Adrenal gland (tissue), 9 donors: ENCODE measurements at regions not wholly inside any gene's neighbourhood (a gene's known extent, or its start where the extent isn't known, plus 50 kb on each side); places are given as distances from the start of the nearest gene placed in this dataset.

Experiments used
- DNase-seq, 7 donors: peaks; one replicate each; pipeline ENCODE4 v3.0.0-alpha.2; 2019 to 2020
- H3K27ac ChIP-seq, 5 donors: fragments of 200-600 bp; sonication (generic) in 4 of 5; 1 replicate in 3 of 5; 2 replicates in 2 of 5; pipeline versions ENCODE4 v1.5.1 to v1.8.0; 2016 to 2020; ENCODE audit warnings: mild to moderate bottlenecking in 1 of 5
- H3K27me3 ChIP-seq: fragments of 200-600 bp; 2 replicates; pipeline ENCODE4 v1.8.0; 2021
- H3K36me3 ChIP-seq, 2 donors: fragments of 200-600 bp; replicated peaks in 1 of 2; 1 replicate in 1 of 2; 2 replicates in 1 of 2; pipeline versions ENCODE4 v1.5.1 to v1.8.0; 2018 to 2022
- H3K4me1 ChIP-seq, 2 donors: fragments of 200-600 bp; replicated peaks in 1 of 2; 1 replicate in 1 of 2; 2 replicates in 1 of 2; pipeline versions ENCODE4 v1.5.1 to v1.8.0; 2018 to 2021
- H3K4me3 ChIP-seq, 4 donors: fragments of 200-600 bp; sonication (generic) in 3 of 4; one replicate each; pipeline ENCODE4 v1.5.1; 2016 to 2018
- H3K9me3 ChIP-seq, 3 donors: fragments of 200-600 bp; sonication (generic) in 1 of 3; replicated peaks in 1 of 3; 1 replicate in 2 of 3; 2 replicates in 1 of 3; pipeline versions ENCODE4 v1.5.1 to v1.8.0; 2016 to 2021
- POLR2A ChIP-seq, 2 donors: fragments of 450-650 bp; IDR thresholded peaks; one replicate each; pipeline ENCODE4 v1.6.1; 2017; ENCODE audit warnings: antibody characterized with exemption in 2 of 2, mild to moderate bottlenecking in 2 of 2, moderate library complexity in 1 of 2
- WGBS, 4 donors: extraction: QIAGEN DNeasy Blood & Tissue Kit in 2 of 4; methylation state at CpG; one replicate each; pipeline versions ENCODE4 v1.1.5 to v1.1.7; 2013 to 2017; 5-methylcytosine and 5-hydroxymethylcytosine counted together
- intact Hi-C, 2 donors: fragments of 100-400 bp; cut with DNase I; formaldehyde crosslinking; loops; one replicate each; pipeline versions ENCODE4 v1.14.1 to v1.15.0; 2022 to 2023
- TF ChIP-seq, protein P1 (sequence below), 6 experiments: fragments of 450-650 bp in 4 of 6; fragments of 200-600 bp in 2 of 6; sonication (generic) in 1 of 6; IDR thresholded peaks; 1 replicate in 5 of 6; 2 replicates in 1 of 6; pipeline versions ENCODE4 v1.5.1 to v1.8.0; 2016 to 2021; ENCODE audit warnings: antibody characterized with exemption in 6 of 6, mild to moderate bottlenecking in 2 of 6, moderate library complexity in 1 of 6
- donor health status: healthy with polysubstance abuse.
- donor health status: Bipolar disorder and iron deficiency.
- donor health status: DM: yes; HTN: yes; CAD: no.
- donor health status: DM: no; HTN: no; CAD: no.
- donor health status: DM: no; HTN: no; CAD: no.

GRCh38 chr2:18706001-18706400 is 116.6 kb upstream of the NT5C1B start:
- Histone ChIP-seq H3K9me3 (no peaks in the 10 kb centered on the region), H3K36me3 (no peaks in the 10 kb centered on the region), H3K4me1 (no peaks in the 10 kb centered on the region), H3K27ac (no peak overlapping the region), H3K4me3 (no peak overlapping the region), H3K27me3 (no peaks in the 10 kb centered on the region)
- TF ChIP-seq POLR2A (IDR thresholded peaks at IDR 0.05), result no peak
- TF ChIP-seq, protein P1, sequence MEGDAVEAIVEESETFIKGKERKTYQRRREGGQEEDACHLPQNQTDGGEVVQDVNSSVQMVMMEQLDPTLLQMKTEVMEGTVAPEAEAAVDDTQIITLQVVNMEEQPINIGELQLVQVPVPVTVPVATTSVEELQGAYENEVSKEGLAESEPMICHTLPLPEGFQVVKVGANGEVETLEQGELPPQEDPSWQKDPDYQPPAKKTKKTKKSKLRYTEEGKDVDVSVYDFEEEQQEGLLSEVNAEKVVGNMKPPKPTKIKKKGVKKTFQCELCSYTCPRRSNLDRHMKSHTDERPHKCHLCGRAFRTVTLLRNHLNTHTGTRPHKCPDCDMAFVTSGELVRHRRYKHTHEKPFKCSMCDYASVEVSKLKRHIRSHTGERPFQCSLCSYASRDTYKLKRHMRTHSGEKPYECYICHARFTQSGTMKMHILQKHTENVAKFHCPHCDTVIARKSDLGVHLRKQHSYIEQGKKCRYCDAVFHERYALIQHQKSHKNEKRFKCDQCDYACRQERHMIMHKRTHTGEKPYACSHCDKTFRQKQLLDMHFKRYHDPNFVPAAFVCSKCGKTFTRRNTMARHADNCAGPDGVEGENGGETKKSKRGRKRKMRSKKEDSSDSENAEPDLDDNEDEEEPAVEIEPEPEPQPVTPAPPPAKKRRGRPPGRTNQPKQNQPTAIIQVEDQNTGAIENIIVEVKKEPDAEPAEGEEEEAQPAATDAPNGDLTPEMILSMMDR (IDR thresholded peaks at IDR 0.05), result no peak
- intact Hi-C loops, result no loop called here
- 84 to 96% (median 88%) methylated on average over 2 of the region's 2 CpGs for WGBS, 4 donors
- no peak for DNase-seq

- intact Hi-C loops, result no loop called here
- TF ChIP-seq POLR2A (IDR thresholded peaks at IDR 0.05), result no peak
- no peak for DNase-seq
- Histone ChIP-seq H3K27ac (no peak overlapping the region), H3K9me3 (no peaks in the 10 kb centered on the region), H3K27me3 (no peaks in the 10 kb centered on the region), H3K4me1 (no peaks in the 10 kb centered on the region), H3K4me3 (no peak overlapping the region), H3K36me3 (no peaks in the 10 kb centered on the region)
- 67 to 79% (median 73%) methylated on average over 2 of the region's 2 CpGs for WGBS, 4 donors
These were observed 114.9 kb upstream of the NT5C1B start for GRCh38 chr2:18704276-18704675.

DNA sequence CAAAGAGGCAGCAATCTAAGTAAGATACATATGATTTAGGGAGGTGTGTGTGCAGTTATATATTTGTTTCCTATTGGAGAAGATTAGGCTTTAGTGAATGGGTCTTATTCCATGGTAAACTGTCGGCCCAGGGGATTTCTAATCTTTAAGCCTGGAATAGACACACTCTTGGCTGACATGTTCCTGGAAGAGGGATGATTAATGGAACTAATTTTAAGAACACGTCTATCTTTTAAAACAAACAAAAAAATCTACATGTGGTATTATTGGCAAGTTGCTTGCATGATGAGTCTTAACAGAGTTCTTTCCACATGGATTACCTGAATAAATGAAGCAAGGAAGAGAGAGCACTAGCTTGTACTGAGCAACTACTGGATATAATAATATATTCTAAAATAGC is 114.2 kb upstream of the NT5C1B start:
- no peaks in the 10 kb centered on the region for H3K36me3 ChIP-seq
- TF ChIP-seq POLR2A (IDR thresholded peaks at IDR 0.05), result no peak
- intact Hi-C loops, result no loop called here
- no peaks in the 10 kb centered on the region for H3K9me3 ChIP-seq
- H3K4me3 ChIP-seq, result no peak overlapping the region
- H3K27ac ChIP-seq, result no peak overlapping the region
- no peaks in the 10 kb centered on the region for H3K27me3 ChIP-seq
- no peaks in the 10 kb centered on the region for H3K4me1 ChIP-seq
- WGBS, 4 donors, result 61 to 83% (median 68%) methylated on average over 2 of the region's 2 CpGs
- DNase-seq, result no peak

DNA sequence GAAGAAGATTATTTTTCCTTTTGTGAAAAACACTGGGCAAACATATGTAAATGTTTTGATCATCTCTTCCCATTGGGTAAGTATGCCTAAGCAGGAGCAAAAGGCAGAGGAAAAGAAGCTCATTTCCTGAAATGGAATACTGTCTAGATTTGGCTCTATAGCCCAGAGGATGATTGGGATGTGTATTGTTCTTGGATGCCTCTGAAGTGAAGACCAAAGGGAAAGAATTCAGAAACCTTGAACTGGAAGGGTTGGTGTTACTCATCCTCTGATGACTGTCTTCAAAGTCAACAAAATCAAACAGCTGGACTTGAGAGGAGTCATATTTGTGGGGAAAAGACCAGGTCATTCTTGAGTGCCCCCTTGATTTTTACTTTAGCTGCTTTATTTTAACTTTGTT is 112.6 kb upstream of the NT5C1B start:
- Histone ChIP-seq H3K9me3 (no peaks in the 10 kb centered on the region), H3K27me3 (no peaks in the 10 kb centered on the region), H3K4me1 (no peaks in the 10 kb centered on the region), H3K4me3 (no peak overlapping the region), H3K27ac (no peak overlapping the region), H3K36me3 (no peaks in the 10 kb centered on the region)
- TF ChIP-seq POLR2A (IDR thresholded peaks at IDR 0.05), result no peak
- TF ChIP-seq, protein P1 (IDR thresholded peaks at IDR 0.05), result no peak
- DNase-seq, result no peak
- intact Hi-C loops, result no loop called here

GRCh38 chr2:18701546-18701945 is 112.2 kb upstream of the NT5C1B start:
- no peaks in the 10 kb centered on the region for H3K36me3 ChIP-seq
- no peaks in the 10 kb centered on the region for H3K27me3 ChIP-seq
- H3K4me1 ChIP-seq, result no peaks in the 10 kb centered on the region
- H3K27ac ChIP-seq, result no peak overlapping the region
- TF ChIP-seq, protein P1 (IDR thresholded peaks at IDR 0.05), result no peak
- TF ChIP-seq POLR2A (IDR thresholded peaks at IDR 0.05), result no peak
- H3K9me3 ChIP-seq, result no peaks in the 10 kb centered on the region
- intact Hi-C loops, result no loop called here
- no peak for DNase-seq
- no peak overlapping the region for H3K4me3 ChIP-seq
- whole genome bisulfite sequencing, 4 donors, result 21 to 55% (median 42%) methylated on average over 2 of the region's 2 CpGs
